H9 (cell line): ENCODE measurements at regions not wholly inside any gene's neighbourhood (a gene's known extent, or its start where the extent isn't known, plus 50 kb on each side); places are given as distances from the start of the nearest gene placed in this dataset.

Source experiments
- DNase-seq: peaks from one replicate; pipeline ENCODE4 v3.0.0-alpha.2; 2017
- H2AFZ ChIP-seq: one replicate; pipeline ENCODE4 v1.6.1; 2013; ENCODE audit warnings: mild to moderate bottlenecking, low read length, control low read depth, moderate library complexity
- H2AK5ac ChIP-seq: 2 replicates; pipeline ENCODE4 v1.6.1; 2013; ENCODE audit warnings: low read length, control low read depth, mixed read lengths; ENCODE audit not compliant: insufficient read length
- H2BK120ac ChIP-seq: one replicate; pipeline ENCODE4 v1.6.1; 2013; ENCODE audit warnings: low read depth, mild to moderate bottlenecking, low read length, control low read depth, inconsistent platforms; ENCODE audit not compliant: poor library complexity, severe bottlenecking
- H2BK12ac ChIP-seq: 2 replicates; pipeline ENCODE4 v1.6.1; 2013; ENCODE audit warnings: low read length, control low read depth, mixed read lengths, low read depth; ENCODE audit not compliant: insufficient read length
- H2BK15ac ChIP-seq: 2 replicates; pipeline ENCODE4 v1.6.1; 2013; ENCODE audit warnings: low read depth, low read length, control low read depth
- H2BK20ac ChIP-seq: one replicate; pipeline ENCODE4 v1.6.1; 2013; ENCODE audit warnings: low read depth, mild to moderate bottlenecking, low read length, control low read depth, inconsistent platforms; ENCODE audit not compliant: poor library complexity, severe bottlenecking
- H2BK5ac ChIP-seq: 2 replicates; pipeline ENCODE4 v1.6.1; 2013; ENCODE audit warnings: low read length, control low read depth, mixed read lengths; ENCODE audit not compliant: insufficient read length
- H3K14ac ChIP-seq: 2 replicates; pipeline ENCODE4 v1.6.1; 2013; ENCODE audit warnings: low read length, control low read depth; ENCODE audit not compliant: insufficient read depth
- H3K18ac ChIP-seq: 2 replicates; pipeline ENCODE4 v1.6.1; 2013; ENCODE audit warnings: low read depth, mild to moderate bottlenecking, mixed read lengths, low read length, control low read depth; ENCODE audit not compliant: insufficient read length
- H3K23ac ChIP-seq: 2 replicates; pipeline ENCODE4 v1.6.1; 2013; ENCODE audit warnings: low read length, control low read depth, mixed read lengths, low read depth; ENCODE audit not compliant: insufficient read length
- H3K23me2 ChIP-seq: 2 replicates; pipeline ENCODE4 v1.6.1; 2013; ENCODE audit warnings: low read depth, mild to moderate bottlenecking, mixed read lengths, low read length, control low read depth; ENCODE audit not compliant: insufficient read length, poor library complexity, severe bottlenecking
- H3K27ac ChIP-seq: 2 replicates; pipeline ENCODE4 v1.5.1; 2013; ENCODE audit warnings: low read length, control low read depth, mixed read lengths, low read depth; ENCODE audit not compliant: insufficient read length
- H3K27me3 ChIP-seq: 2 replicates; pipeline ENCODE4 v1.6.1; 2013; ENCODE audit warnings: low read length, control low read depth, inconsistent platforms; ENCODE audit not compliant: insufficient read depth
- H3K4ac ChIP-seq: 2 replicates; pipeline ENCODE4 v1.6.1; 2013; ENCODE audit warnings: low read depth, mild to moderate bottlenecking, control low read depth, inconsistent platforms, low read length, moderate library complexity
- H3K4me1 ChIP-seq: 2 replicates; pipeline ENCODE4 v1.6.1; 2013; ENCODE audit warnings: low read length, control low read depth, inconsistent platforms; ENCODE audit not compliant: insufficient read depth
- H3K4me2 ChIP-seq: 2 replicates; pipeline ENCODE4 v1.6.1; 2013; ENCODE audit warnings: low read length, control low read depth, mixed read lengths; ENCODE audit not compliant: insufficient read length, insufficient read depth
- H3K56ac ChIP-seq: 2 replicates; pipeline ENCODE4 v1.6.1; 2013; ENCODE audit warnings: low read depth, mild to moderate bottlenecking, mixed read lengths, low read length, control low read depth; ENCODE audit not compliant: insufficient read length
- H3K79me1 ChIP-seq: 2 replicates; pipeline ENCODE4 v1.6.1; 2013; ENCODE audit warnings: low read depth, mild to moderate bottlenecking, moderate library complexity, low read length, control low read depth, inconsistent platforms; ENCODE audit not compliant: insufficient read depth, poor library complexity, severe bottlenecking
- H3K79me2 ChIP-seq: 2 replicates; pipeline ENCODE4 v1.6.1; 2013; ENCODE audit warnings: low read length, control low read depth, inconsistent platforms; ENCODE audit not compliant: insufficient read depth
- H3K9ac ChIP-seq: 2 replicates; pipeline ENCODE4 v1.6.1; 2013; ENCODE audit warnings: low read length, control low read depth, mixed read lengths; ENCODE audit not compliant: insufficient read length; ENCODE audit errors: extremely low read depth
- H3K9me3 ChIP-seq: one replicate; pipeline ENCODE4 v1.6.1; 2013; ENCODE audit warnings: low read depth, low read length, inconsistent platforms; ENCODE audit not compliant: control insufficient read depth
- H3T11ph ChIP-seq: one replicate; pipeline ENCODE4 v1.6.1; 2013; ENCODE audit warnings: mild to moderate bottlenecking, low read length, control low read depth, inconsistent platforms
- H4K20me1 ChIP-seq: one replicate; pipeline ENCODE4 v1.6.1; 2013; ENCODE audit not compliant: control insufficient read depth, insufficient read length, insufficient read depth
- H4K5ac ChIP-seq: 2 replicates; pipeline ENCODE4 v1.6.1; 2013; ENCODE audit warnings: low read depth, mild to moderate bottlenecking, mixed read lengths, low read length, control low read depth; ENCODE audit not compliant: insufficient read length
- H4K8ac ChIP-seq: replicated peaks from 2 replicates; pipeline ENCODE4 v1.6.1; 2013; ENCODE audit warnings: low read length, control low read depth, mixed read lengths, low read depth; ENCODE audit not compliant: insufficient read length
- H4K91ac ChIP-seq: 2 replicates; pipeline ENCODE4 v1.6.1; 2013; ENCODE audit warnings: low read depth, mild to moderate bottlenecking, moderate library complexity, mixed read lengths, low read length, control low read depth; ENCODE audit not compliant: insufficient read length
- H3K27ac Mint-ChIP-seq, 3 experiments: 2 replicates in 2 of 3; 3 replicates in 1 of 3; pipeline ENCODE4 v1.8.0; 2020 to 2021; ENCODE audit warnings: mixed read lengths in 3 of 3, mild to moderate bottlenecking in 1 of 3, moderate library complexity in 1 of 3
- H3K27me3 Mint-ChIP-seq: 2 replicates; pipeline ENCODE4 v1.8.0; 2021; ENCODE audit warnings: low read depth, mild to moderate bottlenecking, moderate library complexity, mixed read lengths
- H3K36me3 Mint-ChIP-seq, 3 experiments: 2 replicates in 2 of 3; 3 replicates in 1 of 3; pipeline ENCODE4 v1.8.0; 2020 to 2021; ENCODE audit warnings: low read depth in 3 of 3, mixed read lengths in 3 of 3; ENCODE audit not compliant: insufficient read depth in 1 of 3
- H3K4me1 Mint-ChIP-seq, 2 experiments: 2 replicates each; pipeline ENCODE4 v1.8.0; 2020; ENCODE audit warnings: mixed read lengths in 2 of 2
- H3K4me3 Mint-ChIP-seq, 2 experiments: 2 replicates in 1 of 2; 3 replicates in 1 of 2; pipeline ENCODE4 v1.8.0; 2020 to 2021; ENCODE audit warnings: mild to moderate bottlenecking in 2 of 2, mixed read lengths in 2 of 2, moderate library complexity in 1 of 2
- H3K9me3 Mint-ChIP-seq, 2 experiments: 2 replicates in 1 of 2; 3 replicates in 1 of 2; pipeline ENCODE4 v1.8.0; 2020; ENCODE audit warnings: mild to moderate bottlenecking in 2 of 2, mixed read lengths in 2 of 2, moderate library complexity in 1 of 2
- TF ChIP-seq, protein P1 (sequence below): fragments of 200-600 bp; sonication (generic); conservative IDR thresholded peaks from 3 replicates; pipeline ENCODE4 v1.8.0; 2021; ENCODE audit warnings: antibody characterized with exemption, mild to moderate bottlenecking

DNA sequence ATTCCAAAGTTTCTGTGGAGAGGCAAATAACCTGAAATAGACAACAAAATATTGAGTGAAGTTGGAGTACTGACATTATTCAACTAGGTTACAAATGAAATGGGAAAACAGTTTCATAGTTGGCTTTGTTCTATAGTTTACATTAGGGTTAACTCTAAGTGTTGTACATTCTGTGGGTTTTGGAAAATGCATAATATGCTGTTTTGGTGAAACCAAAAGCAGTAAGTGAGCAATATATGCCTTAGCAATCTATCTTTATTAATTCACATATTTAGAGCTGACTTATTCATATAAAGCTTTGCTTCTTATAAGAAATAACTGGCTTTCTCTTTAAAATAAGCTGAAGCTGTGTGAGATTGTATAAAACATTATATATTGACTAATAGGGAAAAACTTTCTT, 157.5 kb upstream of the AHI1 start:
- H3K23me2 ChIP-seq, result no peaks in the 10 kb centered on the region
- H3K23ac ChIP-seq, result no peak overlapping the region
- H3K4me2 ChIP-seq, result no peak overlapping the region
- H3K4me3 Mint-ChIP-seq, result no peak overlapping the region
- H2AFZ ChIP-seq, result no peak overlapping the region
- H4K8ac ChIP-seq, result no peak overlapping the region
- no peak overlapping the region for H2BK15ac ChIP-seq
- no peak overlapping the region for H4K91ac ChIP-seq
- H4K20me1 ChIP-seq, result no peaks in the 10 kb centered on the region
- H2BK12ac ChIP-seq, result no peak overlapping the region
- H3K9ac ChIP-seq, result no peak overlapping the region
- no peak overlapping the region for H3K4ac ChIP-seq
- H3K56ac ChIP-seq, result no peak overlapping the region
- no peaks in the 10 kb centered on the region for H3K79me1 ChIP-seq
- H3K9me3 ChIP-seq, result no peaks in the 10 kb centered on the region
- no peak overlapping the region for H3K27ac ChIP-seq
- H2BK5ac ChIP-seq, result no peak overlapping the region
- H2AK5ac ChIP-seq, result no peak overlapping the region
- H3K4me1 ChIP-seq, result no peaks in the 10 kb centered on the region
- H3K14ac ChIP-seq, result no peak overlapping the region
- H2BK20ac ChIP-seq, result no peak overlapping the region
- peaks cover 3% of the 10 kb centered on the region in 2 experiments for H3K4me1 Mint-ChIP-seq
- H2BK120ac ChIP-seq, result no peak overlapping the region
- peaks cover 21 to 31% of the 10 kb centered on the region in 2 experiments for H3K9me3 Mint-ChIP-seq
- DNase-seq, result no peak
- no peak overlapping the region for H3K27ac Mint-ChIP-seq
- TF ChIP-seq, protein P1, sequence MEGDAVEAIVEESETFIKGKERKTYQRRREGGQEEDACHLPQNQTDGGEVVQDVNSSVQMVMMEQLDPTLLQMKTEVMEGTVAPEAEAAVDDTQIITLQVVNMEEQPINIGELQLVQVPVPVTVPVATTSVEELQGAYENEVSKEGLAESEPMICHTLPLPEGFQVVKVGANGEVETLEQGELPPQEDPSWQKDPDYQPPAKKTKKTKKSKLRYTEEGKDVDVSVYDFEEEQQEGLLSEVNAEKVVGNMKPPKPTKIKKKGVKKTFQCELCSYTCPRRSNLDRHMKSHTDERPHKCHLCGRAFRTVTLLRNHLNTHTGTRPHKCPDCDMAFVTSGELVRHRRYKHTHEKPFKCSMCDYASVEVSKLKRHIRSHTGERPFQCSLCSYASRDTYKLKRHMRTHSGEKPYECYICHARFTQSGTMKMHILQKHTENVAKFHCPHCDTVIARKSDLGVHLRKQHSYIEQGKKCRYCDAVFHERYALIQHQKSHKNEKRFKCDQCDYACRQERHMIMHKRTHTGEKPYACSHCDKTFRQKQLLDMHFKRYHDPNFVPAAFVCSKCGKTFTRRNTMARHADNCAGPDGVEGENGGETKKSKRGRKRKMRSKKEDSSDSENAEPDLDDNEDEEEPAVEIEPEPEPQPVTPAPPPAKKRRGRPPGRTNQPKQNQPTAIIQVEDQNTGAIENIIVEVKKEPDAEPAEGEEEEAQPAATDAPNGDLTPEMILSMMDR, result no peak
- no peaks in the 10 kb centered on the region for H3K79me2 ChIP-seq
- H3K18ac ChIP-seq, result no peak overlapping the region
- no peak overlapping the region for H3T11ph ChIP-seq
- H3K27me3 Mint-ChIP-seq, result no peaks in the 10 kb centered on the region
- H3K27me3 ChIP-seq, result no peaks in the 10 kb centered on the region
- H3K36me3 Mint-ChIP-seq, result peaks cover 6 to 21% (median 10%) of the 10 kb centered on the region in 3 experiments; a peak in 5 of 7 replicates
- H4K5ac ChIP-seq, result no peak overlapping the region
